SK-N-SH (cell line): ENCODE measurements at regions not wholly inside any gene's neighbourhood (a gene's known extent, or its start where the extent isn't known, plus 50 kb on each side); places are given as distances from the start of the nearest gene placed in this dataset.

Experiments used
- CTCF ChIA-PET: fragments of 300-600, 350-600 bp; formaldehyde crosslinking; extraction: SDS; loops from one replicate; lab custom pipeline; 2021; lab: Yijun Ruan, JAX
- POLR2A ChIA-PET: fragments of 350-600 bp; sonication (Branson Sonifier 250); formaldehyde crosslinking; extraction: SDS; loops from one replicate; lab custom pipeline; 2020; ENCODE audit warnings: antibody characterized with exemption, inconsistent platforms; lab: Yijun Ruan, JAX
- DNase-seq: peaks from one replicate; pipeline ENCODE4 v3.0.0; 2012
- H2AFZ ChIP-seq: fragments of 200-600 bp; sonication (generic); 2 replicates; pipeline ENCODE4 v1.8.1; 2016; ENCODE audit warnings: antibody characterized with exemption, mild to moderate bottlenecking, low read depth
- H3F3A ChIP-seq: fragments of 200-600 bp; sonication (generic); replicated peaks from 2 replicates; pipeline ENCODE3; 2016; ENCODE audit warnings: antibody characterized with exemption, mild to moderate bottlenecking; ENCODE audit not compliant: insufficient read depth
- H3K27ac ChIP-seq, 2 experiments: fragments of 200-500 bp in 1 of 2; fragments of 200-600 bp in 1 of 2; sonication (Bioruptor generic) in 1 of 2; sonication (generic), shearing (Covaris generic) in 1 of 2; 2 replicates each; pipeline versions ENCODE4 v1.5.1 to v1.6.1; 2014 to 2016; ENCODE audit warnings: low read depth in 2 of 2, inconsistent platforms in 1 of 2, low read length in 1 of 2, mild to moderate bottlenecking in 1 of 2, mixed read lengths in 1 of 2
- H3K27me3 ChIP-seq: fragments of 200-600 bp; sonication (generic), shearing (Covaris generic); 2 replicates; pipeline ENCODE4 v1.6.1; 2016; ENCODE audit warnings: mixed run types; ENCODE audit not compliant: insufficient read depth
- H3K36me3 ChIP-seq, 2 experiments: fragments of 200-500 bp in 1 of 2; fragments of 200-600 bp in 1 of 2; sonication (Bioruptor generic) in 1 of 2; sonication (generic) in 1 of 2; replicated peaks in 1 of 2; 2 replicates each; pipeline versions ENCODE3 to v1.5.1; 2014 to 2016; ENCODE audit warnings: low read length in 1 of 2, mild to moderate bottlenecking in 1 of 2; ENCODE audit not compliant: insufficient read depth in 2 of 2, control insufficient read depth in 1 of 2
- H3K4me1 ChIP-seq, 2 experiments: fragments of 200-500 bp in 1 of 2; fragments of 200-600 bp in 1 of 2; sonication (Bioruptor generic) in 1 of 2; sonication (generic), shearing (Covaris generic) in 1 of 2; 2 replicates each; pipeline versions ENCODE4 v1.5.1 to v1.6.1; 2014 to 2016; ENCODE audit warnings: low read depth in 1 of 2, low read length in 1 of 2, mixed run types in 1 of 2; ENCODE audit not compliant: insufficient read depth in 2 of 2, control insufficient read depth in 1 of 2
- H3K4me2 ChIP-seq: fragments of 200-600 bp; sonication (generic), shearing (Covaris generic); 2 replicates; pipeline ENCODE4 v1.6.1; 2017; ENCODE audit warnings: mixed run types
- H3K4me3 ChIP-seq, 2 experiments: fragments of 200-500 bp in 1 of 2; fragments of 200-600 bp in 1 of 2; sonication (Bioruptor generic) in 1 of 2; sonication (generic), shearing (Covaris generic) in 1 of 2; 2 replicates each; pipeline versions ENCODE4 v1.5.1 to v1.8.1; 2014 to 2016; ENCODE audit warnings: low read depth in 2 of 2, inconsistent platforms in 1 of 2, low read length in 1 of 2, mild to moderate bottlenecking in 1 of 2, mixed read lengths in 1 of 2, moderate library complexity in 1 of 2
- H3K79me2 ChIP-seq: fragments of 200-600 bp; sonication (generic); 2 replicates; pipeline ENCODE4 v1.8.1; 2017; ENCODE audit warnings: mild to moderate bottlenecking; ENCODE audit not compliant: insufficient read depth
- H3K9ac ChIP-seq: fragments of 200-600 bp; sonication (generic); 2 replicates; pipeline ENCODE4 v1.6.1; 2017; ENCODE audit warnings: mixed run types
- H3K9me2 ChIP-seq: fragments of 200-600 bp; sonication (generic); 2 replicates; pipeline ENCODE4 v1.6.1; 2017; ENCODE audit warnings: mixed run types
- H3K9me3 ChIP-seq: fragments of 200-600 bp; sonication (generic); 2 replicates; pipeline ENCODE4 v1.6.1; 2017; ENCODE audit warnings: mixed run types, mild to moderate bottlenecking, moderate library complexity
- H4K20me1 ChIP-seq: fragments of 200-600 bp; sonication (generic); 2 replicates; pipeline ENCODE4 v1.6.1; 2017; ENCODE audit warnings: mild to moderate bottlenecking, mixed run types; ENCODE audit not compliant: insufficient read depth
- CTCF ChIP-seq: fragments of 200-600 bp; sonication (generic); IDR thresholded peaks from 2 replicates; pipeline ENCODE4 v1.6.1; 2017; ENCODE audit warnings: antibody characterized with exemption, mild to moderate bottlenecking, moderate library complexity
- ELF1 ChIP-seq: IDR thresholded peaks from 2 replicates; pipeline ENCODE4 v1.4.0; 2012
- EP300 ChIP-seq, 2 experiments: IDR thresholded peaks; 2 replicates each; pipeline versions ENCODE4 v1.4.0 to v1.6.1; 2012; ENCODE audit warnings: borderline replicate concordance in 1 of 2, low read depth in 1 of 2, low read length in 1 of 2
- EZH2phosphoT487 ChIP-seq: fragments of 200-600 bp; sonication (generic); IDR thresholded peaks from 2 replicates; pipeline ENCODE4 v1.6.1; 2017; ENCODE audit warnings: low read depth, mixed run types, mild to moderate bottlenecking, antibody characterized with exemption, moderate library complexity, borderline replicate concordance
- FOSL2 ChIP-seq: IDR thresholded peaks from 2 replicates; pipeline ENCODE4 v1.4.0; 2012; ENCODE audit warnings: low read depth, mild to moderate bottlenecking, moderate library complexity, borderline replicate concordance
- GABPA ChIP-seq: IDR thresholded peaks from 2 replicates; pipeline ENCODE4 v1.4.0; 2012; ENCODE audit warnings: low read depth, mild to moderate bottlenecking
- IRF3 ChIP-seq: fragments of 150-350 bp; IDR thresholded peaks from 2 replicates; pipeline ENCODE4 v1.6.1; 2016; ENCODE audit warnings: mild to moderate bottlenecking, low read depth, low read length
- JUND ChIP-seq: IDR thresholded peaks from 2 replicates; pipeline ENCODE4 v1.4.0; 2012
- MAX ChIP-seq: IDR thresholded peaks from 2 replicates; pipeline ENCODE4 v1.4.0; 2012; ENCODE audit warnings: low read depth
- MEF2A ChIP-seq: IDR thresholded peaks from 2 replicates; pipeline ENCODE4 v1.4.0; 2012; ENCODE audit warnings: low read depth, borderline replicate concordance
- PBX3 ChIP-seq: IDR thresholded peaks from 2 replicates; pipeline ENCODE4; 2012
- POLR2AphosphoS5 ChIP-seq: IDR thresholded peaks from 2 replicates; pipeline ENCODE4 v1.6.1; 2012; ENCODE audit warnings: low read depth, low read length
- RAD21 ChIP-seq: IDR thresholded peaks from 2 replicates; pipeline ENCODE4 v1.6.1; 2012; ENCODE audit warnings: mild to moderate bottlenecking, low read length
- RCOR1 ChIP-seq: fragments of 150-350 bp; IDR thresholded peaks from 2 replicates; pipeline ENCODE4 v1.6.1; 2017; ENCODE audit warnings: antibody characterized with exemption, low read length
- RXRA ChIP-seq: IDR thresholded peaks from 2 replicates; pipeline ENCODE4 v1.4.0; 2012; ENCODE audit warnings: low read depth, mild to moderate bottlenecking, borderline replicate concordance
- SIN3A ChIP-seq: IDR thresholded peaks from 2 replicates; pipeline ENCODE4 v1.6.1; 2012; ENCODE audit warnings: low read depth, mild to moderate bottlenecking, low read length, moderate library complexity, borderline replicate concordance
- TAF1 ChIP-seq: IDR thresholded peaks from 2 replicates; pipeline ENCODE4 v1.6.1; 2012; ENCODE audit warnings: low read depth, mild to moderate bottlenecking, low read length, moderate library complexity, borderline replicate concordance
- USF2 ChIP-seq: fragments of 150-350 bp; IDR thresholded peaks from 2 replicates; pipeline ENCODE4 v1.6.1; 2017; ENCODE audit warnings: antibody characterized with exemption, low read length, low read depth, borderline replicate concordance
- YY1 ChIP-seq: IDR thresholded peaks from 2 replicates; pipeline ENCODE4 v1.4.0; 2012; ENCODE audit warnings: low read depth, mild to moderate bottlenecking
- ZBTB33 ChIP-seq: IDR thresholded peaks from 2 replicates; pipeline ENCODE4 v1.4.0; 2012; ENCODE audit warnings: low read depth, borderline replicate concordance
- WGBS: methylation state at CpG from one replicate; pipeline ENCODE4 v1.1.6; 2017; ENCODE audit warnings: low lambda C conversion rate; 5-methylcytosine and 5-hydroxymethylcytosine counted together

- TF ChIP-seq CTCF, result no peak
- no peak for TF ChIP-seq MEF2A
- no peak for TF ChIP-seq USF2
- TF ChIP-seq ZBTB33, result no peak
Measured at GRCh38 chr5:175815126-175815913, 56.1 kb upstream of the CPLX2 start (continued).

GRCh38 chr5:175816348-175816747 lies 55.0 kb upstream of the CPLX2 start:
- no peaks in the 10 kb centered on the region for H3K27me3 ChIP-seq
- H3K36me3 ChIP-seq, result no peaks in the 10 kb centered on the region
- WGBS, result 83% methylated on average over 10 of the region's 10 CpGs
- H3K9me2 ChIP-seq, result no peaks in the 10 kb centered on the region
- TF ChIP-seq IRF3 (no peak), MAX (no peak), PBX3 (no peak), EP300 (IDR thresholded peaks at IDR 0.05; ENCODE audit: borderline replicate concordance in 1 of 2, low read depth in 1 of 2, low read length in 1 of 2) (no peak), USF2 (no peak), SIN3A (no peak), POLR2AphosphoS5 (no peak), RCOR1 (no peak), TAF1 (no peak), FOSL2 (no peak), YY1 (no peak), RXRA (no peak), GABPA (no peak), EZH2phosphoT487 (no peak), RAD21 (no peak), ELF1 (no peak), JUND (no peak)
- DNase-seq, result no peak
- no peaks in the 10 kb centered on the region for H3F3A ChIP-seq
- no peak overlapping the region for H3K9ac ChIP-seq
- ChIA-PET CTCF (interaction anchor here (1.3 kb wide), 1 partner anchor 87 kb away, joined by 4 read pairs; no protein-coding TSS in a partner anchor), POLR2A (no interaction called here)
- H3K4me3 ChIP-seq, result no peak overlapping the region
- H3K9me3 ChIP-seq, result no peaks in the 10 kb centered on the region
- no peaks in the 10 kb centered on the region for H4K20me1 ChIP-seq
- no peak overlapping the region for H3K27ac ChIP-seq
- peaks cover 4 to 15% of the 10 kb centered on the region in 2 experiments; a peak in 2 of 4 replicates for H3K4me1 ChIP-seq
- no peak overlapping the region for H2AFZ ChIP-seq
- H3K79me2 ChIP-seq, result no peaks in the 10 kb centered on the region
- H3K4me2 ChIP-seq, result no peak overlapping the region
